ENCODE measurements at regions not wholly inside any gene's neighbourhood (a gene's known extent, or its start where the extent isn't known, plus 50 kb on each side); places are given as distances from the start of the nearest gene placed in this dataset.

- H3K4me3 ChIP-seq (ENCODE audit: low read depth, low read length) = no peak overlapping the region
- no peak for DNase-seq (ENCODE audit: low read depth)
- H3K36me3 ChIP-seq (ENCODE audit: control insufficient read depth, insufficient read depth, low read length) = no peaks in the 10 kb centered on the region
- no peak for TF ChIP-seq CTCF (IDR thresholded peaks at IDR 0.05; ENCODE audit: insufficient read depth, low read length, poor library complexity, severe bottlenecking)
- H3K27me3 ChIP-seq (ENCODE audit: control insufficient read depth, insufficient read depth, low read length) = no peaks in the 10 kb centered on the region
Measured at GRCh38 chr11:91912322-91912721, 312.3 kb upstream of the FAT3 start.

DNA sequence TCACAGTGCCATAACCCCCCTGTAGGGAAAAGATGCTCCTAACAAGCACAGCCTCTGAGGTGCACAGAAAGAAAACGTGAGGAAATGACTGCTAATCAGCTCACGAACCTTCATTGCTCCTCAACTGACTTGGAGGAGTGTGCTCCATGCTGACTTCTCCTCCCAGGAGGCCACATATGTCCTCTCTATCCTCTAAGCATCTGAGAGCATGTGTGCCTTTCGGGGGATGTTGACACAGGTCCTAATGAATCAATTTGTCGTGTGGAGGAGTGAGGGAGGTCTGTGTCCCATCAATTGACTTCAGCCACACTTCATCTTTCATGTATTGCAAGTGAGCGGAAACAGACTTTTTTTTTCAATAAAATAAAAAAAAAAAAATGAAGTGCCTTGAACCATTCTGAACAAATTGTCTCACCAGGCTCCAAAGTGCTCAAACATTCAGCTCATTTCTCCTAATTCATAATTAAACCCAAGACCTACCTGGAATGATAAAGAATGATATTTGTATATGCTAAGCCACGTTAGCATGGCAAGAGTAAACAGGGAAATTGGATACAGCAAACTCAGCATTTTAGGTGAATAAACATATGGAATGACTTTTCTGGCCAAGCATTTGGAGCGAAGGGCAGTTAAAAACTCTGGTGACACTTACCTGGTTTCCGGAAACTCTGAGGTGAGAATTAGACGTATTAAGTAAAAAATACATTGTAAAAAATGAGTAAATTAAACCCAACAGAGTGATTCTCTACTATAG lies 317.6 kb upstream of the FAT3 start:
- no peak for TF ChIP-seq CTCF (IDR thresholded peaks at IDR 0.05; ENCODE audit: insufficient read depth, low read length, poor library complexity, severe bottlenecking)
- no peaks in the 10 kb centered on the region for H3K27me3 ChIP-seq (ENCODE audit: control insufficient read depth, insufficient read depth, low read length)

GRCh38 chr11:91904792-91905785 lies 319.5 kb upstream of the FAT3 start:
- H3K4me3 ChIP-seq (ENCODE audit: low read depth, low read length) = no peak overlapping the region
- no peaks in the 10 kb centered on the region for H3K27me3 ChIP-seq (ENCODE audit: control insufficient read depth, insufficient read depth, low read length)
- no peaks in the 10 kb centered on the region for H3K36me3 ChIP-seq (ENCODE audit: control insufficient read depth, insufficient read depth, low read length)
- no peak for DNase-seq (ENCODE audit: low read depth)
- TF ChIP-seq CTCF (IDR thresholded peaks at IDR 0.05; ENCODE audit: insufficient read depth, low read length, poor library complexity, severe bottlenecking) = no peak

More for the DNA sequence above, 317.6 kb upstream of the FAT3 start:
- Histone ChIP-seq H3K4me3 (ENCODE audit: low read depth, low read length) (no peak overlapping the region), H3K36me3 (ENCODE audit: control insufficient read depth, insufficient read depth, low read length) (no peaks in the 10 kb centered on the region)
- no peak for DNase-seq (ENCODE audit: low read depth)

GRCh38 chr11:91902312-91902711 lies 322.3 kb upstream of the FAT3 start:
- no peaks in the 10 kb centered on the region for H3K27me3 ChIP-seq (ENCODE audit: control insufficient read depth, insufficient read depth, low read length)
- H3K36me3 ChIP-seq (ENCODE audit: control insufficient read depth, insufficient read depth, low read length) = no peaks in the 10 kb centered on the region
- no peak for TF ChIP-seq CTCF (IDR thresholded peaks at IDR 0.05; ENCODE audit: insufficient read depth, low read length, poor library complexity, severe bottlenecking)
- no peak for DNase-seq (ENCODE audit: low read depth)
- H3K4me3 ChIP-seq (ENCODE audit: low read depth, low read length) = no peak overlapping the region

DNA sequence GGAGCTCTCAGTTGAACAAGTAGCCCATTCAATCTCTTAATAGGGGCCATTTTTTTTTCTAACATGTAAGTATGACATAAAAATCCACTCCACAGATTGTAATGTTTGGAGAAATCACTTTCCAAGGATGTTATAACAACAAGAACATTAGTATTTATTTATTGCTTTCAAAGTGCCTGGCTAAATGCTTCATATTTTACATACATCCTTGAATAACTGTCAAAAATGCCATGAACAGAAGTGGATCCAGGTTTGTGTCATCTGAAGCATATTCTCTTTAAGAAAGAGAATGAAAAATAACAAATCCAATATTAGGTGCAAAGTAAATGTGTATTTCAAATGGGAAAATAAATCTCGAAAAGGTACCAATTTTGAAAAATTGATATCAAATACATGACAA lies 344.0 kb upstream of the FAT3 start:
- TF ChIP-seq CTCF (IDR thresholded peaks at IDR 0.05; ENCODE audit: insufficient read depth, low read length, poor library complexity, severe bottlenecking) = no peak
- DNase-seq (ENCODE audit: low read depth) = no peak
- H3K36me3 ChIP-seq (ENCODE audit: control insufficient read depth, insufficient read depth, low read length) = no peaks in the 10 kb centered on the region
- no peaks in the 10 kb centered on the region for H3K27me3 ChIP-seq (ENCODE audit: control insufficient read depth, insufficient read depth, low read length)
- no peak overlapping the region for H3K4me3 ChIP-seq (ENCODE audit: low read depth, low read length)

All from kidney epithelial cell (primary cell).